ENCODE measurements at regions not wholly inside any gene's neighbourhood (a gene's known extent, or its start where the extent isn't known, plus 50 kb on each side); places are given as distances from the start of the nearest gene placed in this dataset.

DNA sequence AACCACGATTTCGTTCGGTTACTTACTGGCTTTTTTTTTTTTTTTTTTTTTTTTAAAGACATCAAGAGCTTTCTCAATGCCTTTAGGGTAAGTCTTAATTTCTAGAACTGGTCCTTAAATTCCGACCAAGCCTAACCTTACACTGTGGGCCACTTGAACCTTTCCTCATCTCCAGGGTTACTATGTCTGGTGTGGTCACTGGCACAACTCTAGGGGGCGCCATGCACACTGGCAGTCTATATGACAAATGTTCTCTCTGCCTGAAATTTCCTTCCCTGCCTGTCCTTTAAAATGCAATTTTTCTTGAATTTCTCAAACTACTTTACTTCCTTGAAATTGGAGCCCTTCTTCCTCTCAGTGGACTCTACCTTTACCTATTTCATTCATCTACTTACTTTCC lies 227.4 kb downstream of the KLF5 start:
- no peak overlapping the region for H3K4me3 ChIP-seq
- peak overlapping the region in 1 of 21 experiments; percentile 39 for H3K27ac ChIP-seq

DNA sequence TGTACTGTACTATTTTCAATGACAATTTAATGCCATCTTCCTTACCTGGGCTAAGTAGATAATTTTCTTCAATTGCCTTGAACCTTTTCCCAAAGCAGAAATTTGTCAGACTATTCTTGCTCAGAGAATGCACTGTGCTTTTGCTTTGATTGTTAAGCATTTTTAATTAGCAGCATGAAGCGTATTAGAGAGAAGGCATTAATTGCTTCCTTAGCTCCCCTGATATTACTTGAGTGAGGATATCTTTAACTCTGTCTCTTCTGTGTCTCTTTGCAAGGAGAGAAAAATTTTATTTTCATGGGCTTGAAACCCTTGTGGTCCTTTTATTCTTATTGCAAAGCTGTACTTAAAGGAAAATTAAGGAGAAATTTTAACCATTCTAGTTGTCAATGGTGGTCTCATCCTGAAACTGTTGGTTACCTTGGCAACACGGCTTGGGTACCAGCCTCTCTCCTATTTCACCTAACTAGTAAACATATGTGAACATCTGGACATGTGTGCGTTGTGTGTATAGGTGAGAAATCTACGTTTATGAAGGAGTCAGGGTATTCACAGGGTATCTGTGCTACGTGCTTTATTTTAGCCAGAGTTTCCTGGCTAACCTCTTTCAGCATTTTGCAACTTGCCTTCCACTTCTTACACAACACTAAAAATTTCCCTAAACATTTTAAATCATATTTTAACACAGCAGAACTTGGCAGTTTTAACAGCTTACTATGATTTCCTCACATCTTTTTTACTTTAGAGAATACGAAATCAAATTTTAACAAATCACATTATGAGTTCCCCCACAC lies 225.5 kb downstream of the KLF5 start:
- Histone ChIP-seq H3K27ac (no peak overlapping the region), H3K4me3 (no peak overlapping the region)

DNA sequence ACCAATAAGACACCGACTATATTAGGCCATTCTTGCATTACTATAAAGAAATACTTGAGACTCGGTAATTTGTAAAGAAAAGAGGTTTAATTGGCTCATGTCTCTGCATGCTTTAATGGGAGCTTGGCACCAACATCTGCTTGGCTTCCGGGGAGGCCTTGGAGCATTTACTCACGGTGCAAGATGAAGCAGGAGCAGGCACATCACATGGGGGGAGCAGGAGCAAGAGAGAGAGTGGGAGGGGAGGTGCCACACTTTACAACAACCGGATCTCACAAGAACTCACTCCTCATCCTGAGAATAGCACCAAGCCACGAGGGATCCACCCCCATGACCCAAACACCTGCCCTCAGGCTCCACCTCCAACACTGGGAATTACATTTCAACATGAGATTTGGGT lies 224.8 kb downstream of the KLF5 start:
- Histone ChIP-seq H3K4me3 (no peak overlapping the region), H3K27ac (no peak overlapping the region)

DNA sequence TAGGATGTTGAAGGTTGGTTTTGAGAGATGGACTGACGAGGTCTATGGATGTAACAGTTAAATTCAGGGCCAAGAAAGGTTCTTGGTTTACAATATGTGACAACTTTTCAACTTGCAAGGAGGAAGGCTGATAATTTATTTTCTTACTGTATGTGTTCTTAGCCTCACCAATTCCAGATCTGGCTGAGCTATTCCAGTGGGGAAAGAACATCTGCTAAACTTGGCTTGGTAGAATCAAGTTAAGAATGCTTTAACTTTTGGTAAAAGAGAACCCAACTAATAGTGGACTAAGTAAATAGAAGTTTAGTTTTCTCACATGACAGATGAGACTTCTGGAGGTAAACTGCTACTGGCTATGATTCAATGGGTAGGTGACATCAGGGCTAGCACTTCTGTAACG lies 222.9 kb downstream of the KLF5 start:
- Histone ChIP-seq H3K27ac (no peak overlapping the region), H3K4me3 (no peak overlapping the region)

DNA sequence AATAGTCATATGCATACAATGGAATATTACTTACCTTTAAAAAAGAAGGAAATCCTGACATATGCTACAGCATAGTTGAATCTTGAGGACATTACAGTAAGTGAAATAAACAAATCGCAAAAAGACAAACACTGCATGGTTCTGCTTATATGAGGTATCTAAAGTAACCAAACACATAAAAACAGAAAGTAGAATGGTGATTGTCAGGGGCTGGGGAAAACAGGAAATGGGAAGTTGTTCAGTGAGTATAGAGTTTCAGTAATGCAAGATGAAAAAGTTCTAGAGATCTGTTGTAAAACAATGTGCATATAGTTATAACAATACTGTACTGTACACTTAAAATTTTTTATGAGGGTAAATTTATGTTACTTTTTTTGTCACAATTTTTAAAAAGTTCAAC lies 219.4 kb downstream of the KLF5 start:
- Histone ChIP-seq H3K27ac (no peak overlapping the region), H3K4me3 (no peak overlapping the region)

DNA sequence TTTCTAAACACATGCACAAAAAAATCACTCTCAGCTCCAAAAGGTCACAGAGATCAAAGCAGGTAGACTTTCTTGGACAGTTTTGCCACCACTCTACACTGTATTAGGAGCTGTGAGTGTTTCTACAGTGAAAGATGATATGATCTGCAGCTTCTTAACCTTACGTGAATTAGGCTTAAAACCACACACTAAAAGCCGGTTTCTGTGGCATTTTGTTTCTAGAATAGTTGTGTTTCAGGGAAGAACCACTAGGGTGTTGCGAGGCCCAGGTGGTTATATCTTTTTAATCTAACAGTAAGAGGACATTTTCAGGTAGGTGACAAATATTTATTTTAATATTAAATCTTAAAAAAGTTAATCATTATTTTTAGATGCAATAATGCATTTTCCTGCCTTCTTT lies 216.4 kb downstream of the KLF5 start:
- H3K4me3 ChIP-seq, result no peak overlapping the region
- H3K27ac ChIP-seq, result no peak overlapping the region

DNA sequence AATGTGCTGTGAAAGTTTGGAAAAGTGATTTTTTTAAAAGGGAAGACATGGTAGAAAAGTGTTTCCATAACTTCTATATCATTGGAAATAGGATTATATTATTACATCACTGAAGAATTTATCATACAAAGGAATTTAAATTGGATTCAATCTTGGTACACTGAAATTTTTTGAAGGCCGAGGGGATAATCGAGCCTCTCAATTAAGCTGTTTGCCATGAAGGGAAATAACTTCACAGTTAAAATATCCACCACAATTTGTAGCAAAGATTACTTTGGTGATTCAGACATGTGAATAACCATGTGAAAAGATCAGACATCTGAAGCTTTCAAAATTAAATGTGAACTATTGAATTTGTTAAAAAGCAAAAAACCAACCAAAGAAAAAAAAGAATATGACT lies 215.3 kb downstream of the KLF5 start:
- no peak overlapping the region for H3K27ac ChIP-seq
- no peak overlapping the region for H3K4me3 ChIP-seq

DNA sequence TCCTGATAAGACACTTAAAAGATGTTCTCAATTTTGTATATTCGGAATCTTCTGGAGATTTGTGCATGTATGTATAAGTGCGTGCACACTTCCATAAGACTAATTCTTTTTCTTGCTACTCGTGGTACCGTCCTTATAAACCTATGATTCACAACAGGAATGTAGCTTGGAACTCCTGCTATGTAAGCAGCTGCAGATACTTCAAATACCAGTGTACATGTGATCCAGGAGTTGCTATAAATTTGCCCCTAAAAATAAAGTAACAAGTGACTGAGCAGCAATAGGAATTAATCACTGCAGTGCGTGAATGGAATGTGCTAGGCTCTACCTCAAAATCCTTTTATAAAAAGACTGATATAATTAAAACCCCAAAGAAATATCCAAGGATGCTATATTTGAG lies 214.9 kb downstream of the KLF5 start:
- H3K27ac ChIP-seq, result no peak overlapping the region
- no peak overlapping the region for H3K4me3 ChIP-seq

DNA sequence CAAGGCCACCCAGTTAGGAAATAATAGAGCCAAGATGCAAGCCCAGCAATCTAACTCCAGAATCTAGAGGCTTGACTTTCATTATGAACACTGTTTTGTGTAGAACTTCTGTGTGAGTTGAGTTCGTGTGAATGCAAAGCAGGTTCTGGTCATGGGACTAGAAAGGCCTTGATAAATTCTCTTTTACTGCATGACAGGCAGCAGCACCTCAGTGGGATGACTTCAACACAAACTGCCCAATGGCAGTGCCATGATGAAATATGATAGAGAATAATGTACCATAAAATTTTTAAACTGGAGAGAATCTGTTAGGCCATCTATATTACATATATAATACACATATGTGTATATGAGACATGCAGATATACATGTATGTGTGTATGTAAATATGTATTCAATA lies 214.5 kb downstream of the KLF5 start:
- H3K4me3 ChIP-seq, result no peak overlapping the region
- H3K27ac ChIP-seq, result no peak overlapping the region

DNA sequence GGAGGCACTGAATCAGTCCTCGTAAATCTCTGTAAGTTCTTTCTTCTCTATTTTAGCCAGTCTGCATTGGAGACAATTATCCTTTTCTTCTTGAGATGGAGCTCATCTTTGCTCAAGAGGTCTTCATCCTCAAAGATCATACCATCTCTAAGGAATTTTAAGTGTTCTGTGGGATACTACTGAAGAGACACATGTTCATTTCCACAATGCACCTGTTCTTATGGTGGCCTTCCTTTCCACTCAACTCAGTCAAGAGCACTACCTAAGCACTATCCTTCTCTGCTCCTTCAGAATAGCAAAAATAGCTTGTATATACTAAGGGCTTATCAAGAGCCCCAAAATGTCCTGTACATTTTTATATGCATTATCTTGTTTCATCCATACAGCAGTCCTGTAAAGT lies 214.0 kb downstream of the KLF5 start:
- no peak overlapping the region for H3K4me3 ChIP-seq
- no peak overlapping the region for H3K27ac ChIP-seq

DNA sequence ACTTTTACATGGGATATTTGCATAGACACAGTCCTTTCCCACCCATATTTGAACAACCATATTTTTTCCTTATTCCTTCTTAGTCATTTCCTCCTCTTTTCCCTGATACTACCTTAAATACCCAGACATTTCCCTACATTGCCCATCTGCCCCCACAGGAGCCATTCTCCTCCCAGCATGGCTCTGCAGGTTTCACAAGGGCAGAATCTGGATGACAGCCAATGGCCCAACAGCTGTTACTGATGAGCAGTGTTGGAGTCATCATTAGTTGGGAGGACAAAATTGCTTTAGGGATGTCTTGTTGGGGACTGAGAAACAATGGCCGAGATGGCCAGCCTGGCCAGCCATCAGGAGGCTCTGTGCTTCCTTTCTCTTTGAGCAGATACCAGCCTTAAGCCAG lies 209.5 kb downstream of the KLF5 start:
- H3K4me3 ChIP-seq, result no peak overlapping the region
- H3K27ac ChIP-seq, result no peak overlapping the region

DNA sequence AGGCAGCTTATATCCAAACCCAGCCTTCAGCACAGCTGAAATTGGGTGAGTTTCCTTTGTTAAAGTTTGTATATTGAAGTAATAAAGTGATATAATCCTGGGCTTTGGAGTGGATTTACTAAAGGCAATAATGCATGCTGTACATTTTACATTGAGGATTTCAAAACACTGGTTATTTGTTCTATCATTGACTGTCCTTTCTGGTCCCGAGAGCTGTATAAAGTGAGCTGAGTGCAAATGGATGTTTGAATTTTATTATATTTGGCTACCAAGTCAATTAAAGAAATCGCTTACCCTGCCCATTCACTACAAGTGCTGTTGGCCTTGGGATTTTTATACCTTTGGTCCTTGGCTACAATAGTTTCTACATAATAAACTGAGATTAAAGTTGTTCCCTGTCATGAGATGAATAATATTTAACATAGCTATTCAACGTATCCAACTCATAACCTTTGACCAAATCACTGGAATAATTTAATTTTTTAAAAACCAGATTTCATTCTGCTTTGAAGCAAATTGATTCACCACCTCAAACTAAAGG lies 207.9 kb downstream of the KLF5 start:
- no peak overlapping the region for H3K27ac ChIP-seq

DNA sequence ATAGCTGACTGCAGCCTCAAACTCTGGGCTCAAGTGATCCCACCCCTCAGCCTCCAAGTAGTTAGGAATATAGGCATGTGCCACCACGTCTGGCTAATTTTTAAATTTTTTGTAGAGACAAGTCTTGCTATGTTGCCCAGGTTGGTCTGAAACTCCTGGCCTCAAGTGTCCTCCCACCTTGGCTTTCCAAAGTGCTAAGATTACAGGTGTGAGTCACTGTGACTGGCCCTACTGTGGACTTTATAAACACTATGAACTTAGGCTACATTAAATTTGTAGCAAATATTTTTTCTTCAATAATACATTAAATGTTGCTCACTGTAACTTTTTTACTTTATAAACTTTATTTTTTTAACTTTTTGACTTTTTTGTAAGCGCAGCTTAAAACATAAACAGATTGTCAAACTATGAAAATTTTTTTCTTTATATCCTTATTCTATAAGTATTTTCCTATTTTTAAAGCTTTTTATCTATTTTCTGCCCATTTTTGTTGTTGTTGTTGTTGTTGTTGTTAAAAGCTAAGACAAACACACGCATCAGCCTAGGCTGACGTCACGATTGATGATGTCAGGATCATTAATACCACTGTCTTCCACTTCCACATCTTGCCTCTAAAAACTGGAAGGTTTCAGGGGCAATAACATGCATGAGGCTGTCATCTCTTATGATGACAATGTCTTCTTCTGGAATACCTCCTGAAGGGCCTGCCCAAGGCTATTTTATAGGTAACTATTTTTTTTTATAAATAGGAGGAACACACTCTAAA lies 204.2 kb downstream of the KLF5 start:
- no peak overlapping the region for H3K4me3 ChIP-seq
- peak overlapping the region in 5 of 21 experiments; percentile 2 to 66 (median 43) for H3K27ac ChIP-seq

More for the DNA sequence above, 207.9 kb downstream of the KLF5 start:
- H3K4me3 ChIP-seq, result no peak overlapping the region

DNA sequence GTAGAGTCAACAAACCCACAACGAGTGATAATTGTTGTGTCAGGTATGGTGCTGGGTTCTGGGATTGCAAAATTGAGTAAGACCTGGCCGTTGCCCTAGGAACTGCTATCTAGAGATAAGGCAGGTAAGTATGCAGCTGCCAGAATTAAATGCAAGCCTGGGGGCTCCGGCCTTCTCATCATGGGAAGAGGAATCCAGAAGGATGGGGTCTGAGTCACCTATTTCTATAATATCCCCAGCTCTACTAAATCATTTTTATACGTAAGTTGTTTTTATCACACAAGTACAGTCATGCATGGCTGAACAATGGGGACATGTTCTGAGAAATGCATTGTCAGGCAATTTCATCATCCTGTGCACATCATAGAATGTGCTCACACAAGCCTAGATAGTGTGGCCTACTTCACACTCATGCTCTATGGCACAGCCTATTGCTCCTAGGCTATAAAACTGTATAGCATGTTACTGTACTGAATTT lies 203.0 kb downstream of the KLF5 start:
- H3K27ac ChIP-seq, result peak overlapping the region in 5 of 21 experiments; percentile 2 to 46 (median 31)
- H3K4me3 ChIP-seq, result no peak overlapping the region

DNA sequence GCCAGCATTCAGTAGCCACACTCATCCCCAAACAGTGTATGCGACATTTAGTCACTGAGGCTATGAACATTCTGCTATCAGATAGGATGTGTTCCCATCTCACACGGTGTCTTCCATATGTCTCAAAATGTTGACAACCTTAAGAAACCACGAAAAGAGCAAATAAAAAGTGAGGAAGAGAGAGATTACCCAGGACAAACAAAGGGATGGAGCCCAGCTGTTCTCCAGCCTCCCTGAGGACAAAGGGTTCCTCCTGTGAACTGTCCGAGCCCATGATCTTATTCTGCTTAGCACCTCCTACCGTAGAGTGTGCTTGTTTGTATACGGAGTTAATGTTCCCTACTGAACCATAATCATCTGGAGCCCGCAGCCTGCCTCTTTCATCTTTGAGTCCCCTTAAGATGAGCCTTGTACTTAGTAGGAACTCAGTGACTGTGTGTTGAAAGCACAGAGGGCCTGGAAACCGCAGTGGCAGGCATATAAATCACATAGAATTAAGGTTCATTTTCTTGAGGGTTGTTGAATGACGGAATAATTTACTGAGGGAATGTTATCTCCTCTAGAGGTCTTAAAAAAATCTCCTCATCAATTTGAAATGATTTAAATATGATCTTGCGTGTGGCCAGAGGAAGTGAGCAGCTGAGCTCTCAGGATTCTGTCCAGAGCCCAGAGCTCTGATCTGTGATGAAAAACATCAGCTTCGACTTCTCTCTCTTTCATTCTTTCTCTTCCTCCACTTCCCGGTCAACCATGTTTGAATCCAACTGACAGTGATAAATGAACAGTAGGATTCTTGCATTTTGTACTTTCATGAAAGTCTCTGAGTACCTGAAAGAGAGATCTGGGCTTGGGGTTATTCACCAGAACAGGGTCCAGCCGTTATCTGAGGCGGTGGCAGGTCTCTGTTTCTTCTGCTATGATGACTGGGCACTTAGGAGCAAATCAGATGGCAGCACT lies 200.5 kb downstream of the KLF5 start:
- H3K4me3 ChIP-seq, result no peak overlapping the region
- H3K27ac ChIP-seq, result no peak overlapping the region

DNA sequence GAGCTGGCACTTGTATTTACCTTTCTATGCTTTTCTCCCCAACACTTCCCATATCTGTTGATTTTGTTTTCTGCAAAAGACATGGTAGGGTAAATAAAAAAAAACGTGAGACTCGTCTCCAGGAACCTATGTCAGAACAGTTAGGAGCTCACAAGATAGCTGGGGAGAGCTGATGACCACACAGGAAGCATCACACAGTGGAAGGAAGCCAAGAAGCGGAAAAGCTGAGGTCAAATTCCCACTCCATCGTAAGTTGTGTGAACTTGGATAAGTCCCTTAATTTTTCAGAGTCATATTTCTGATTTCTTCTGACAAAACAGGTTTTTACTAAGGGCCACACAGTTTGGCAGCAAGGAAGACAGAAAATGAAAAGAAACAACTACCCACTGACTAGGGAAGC lies 199.6 kb downstream of the KLF5 start:
- no peak overlapping the region for H3K27ac ChIP-seq

DNA sequence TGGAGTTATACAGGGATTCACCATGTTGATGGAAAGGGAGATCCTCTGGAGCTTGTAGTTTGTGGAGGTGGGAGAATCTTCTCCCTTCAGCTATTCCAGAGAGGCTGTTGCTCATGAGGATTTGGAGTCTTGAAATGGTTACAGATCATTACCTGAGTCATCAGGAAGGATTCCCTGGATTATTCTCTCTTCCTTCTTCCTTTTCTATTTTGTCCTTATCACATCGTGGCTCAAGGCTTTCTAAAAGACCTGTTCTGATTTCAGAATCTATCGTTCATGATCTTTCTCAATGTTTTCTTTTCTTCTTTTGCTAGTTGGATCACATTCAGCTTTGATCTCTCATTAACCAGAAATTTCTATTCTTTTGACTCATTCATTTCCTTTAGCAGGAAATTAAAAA lies 196.0 kb downstream of the KLF5 start:
- Histone ChIP-seq H3K4me3 (no peak overlapping the region), H3K27ac (no peak overlapping the region)

More for the DNA sequence above, 199.6 kb downstream of the KLF5 start:
- no peak overlapping the region for H3K4me3 ChIP-seq

DNA sequence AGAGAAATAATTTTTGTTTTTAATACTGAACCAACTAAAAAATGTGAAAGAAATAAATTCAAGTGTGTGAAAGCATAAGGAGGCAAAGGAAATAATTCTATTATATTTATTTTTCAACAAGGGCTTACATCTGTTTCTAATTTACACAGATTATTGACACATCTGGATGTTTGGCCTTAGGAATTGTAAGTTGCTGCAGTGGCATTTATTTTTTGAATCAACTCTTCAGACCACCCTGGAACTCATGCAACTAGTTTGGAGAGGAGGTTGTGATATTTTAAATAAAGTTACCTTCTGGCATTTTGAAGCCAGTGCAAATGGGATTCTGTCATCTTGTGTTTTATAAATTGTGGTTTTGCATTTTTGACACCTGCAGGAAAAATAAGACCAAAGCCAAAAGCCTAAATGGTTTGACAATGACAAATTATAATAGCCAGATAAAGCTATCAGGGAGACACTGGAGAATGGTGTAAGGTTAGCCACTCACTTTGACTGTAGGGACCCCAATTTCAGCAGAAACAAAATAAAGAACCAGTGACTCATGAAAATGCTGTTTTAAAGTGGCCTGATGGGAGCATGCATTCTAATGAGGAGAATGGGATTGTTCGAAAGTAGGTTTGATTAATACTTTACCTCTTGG lies 192.9 kb downstream of the KLF5 start:
- no peak overlapping the region for H3K27ac ChIP-seq
- no peak overlapping the region for H3K4me3 ChIP-seq

DNA sequence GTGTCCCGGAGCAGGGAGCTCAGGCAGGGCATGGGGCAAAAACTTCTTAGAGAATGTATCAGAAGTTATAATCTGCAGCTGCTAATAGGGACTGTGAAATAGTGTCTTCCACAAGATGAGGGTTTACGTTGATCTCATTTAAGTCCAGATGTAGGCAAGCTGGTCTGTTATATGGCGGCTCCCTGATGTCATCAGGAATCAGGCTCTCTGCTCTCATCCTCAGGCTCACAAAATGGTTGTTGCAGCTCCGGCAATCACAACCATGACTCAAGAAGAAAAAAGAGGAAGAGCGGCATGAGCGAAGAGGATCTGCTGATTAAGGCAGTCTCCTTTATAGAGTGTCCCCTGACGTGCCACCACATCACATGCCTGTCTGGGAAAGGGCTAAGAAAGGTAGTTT lies 191.3 kb downstream of the KLF5 start:
- H3K27ac ChIP-seq, result peak overlapping the region in 1 of 21 experiments; percentile 2

More for the DNA sequence above, 191.3 kb downstream of the KLF5 start:
- no peak overlapping the region for H3K4me3 ChIP-seq
